HG03521 (cell line): ENCODE measurements at regions not wholly inside any gene's neighbourhood (a gene's known extent, or its start where the extent isn't known, plus 50 kb on each side); places are given as distances from the start of the nearest gene placed in this dataset.

ENCODE experiments used
- ATAC-seq: cut with Tn5 transposase; IDR thresholded peaks from one replicate; pipeline ENCODE4 v1.9.1; 2021; ENCODE audit warnings: mild to moderate bottlenecking, moderate library complexity; ENCODE audit not compliant: unreplicated experiment

DNA sequence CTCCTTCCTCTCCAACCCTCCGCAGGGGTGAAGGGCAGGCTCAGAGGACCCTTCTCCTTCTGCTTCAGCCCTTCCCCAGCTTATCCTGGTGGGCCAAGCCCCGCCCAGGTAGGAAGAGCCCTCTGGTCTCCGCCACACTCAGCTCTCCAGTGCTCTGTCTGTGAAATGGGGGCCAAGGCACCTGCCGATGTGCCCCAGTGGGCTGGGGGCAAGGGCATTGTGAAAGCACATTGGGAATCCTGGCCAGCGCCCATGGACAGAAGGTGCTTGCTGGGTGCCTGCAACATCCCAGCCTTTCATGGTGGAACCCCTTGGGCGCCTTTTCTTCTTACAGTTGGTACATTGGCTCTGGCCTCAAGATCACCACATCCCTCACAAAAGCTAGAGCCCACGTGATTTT, 150.8 kb downstream of the INHBB start:
- no peak for ATAC-seq

GRCh38 chr2:120497261-120497977, 151.5 kb downstream of the INHBB start:
- ATAC-seq = no peak

- no peak for ATAC-seq
Observed at GRCh38 chr2:120498121-120498520, 152.2 kb downstream of the INHBB start.

GRCh38 chr2:120498576-120499394, 152.8 kb downstream of the INHBB start:
- no peak for ATAC-seq

DNA sequence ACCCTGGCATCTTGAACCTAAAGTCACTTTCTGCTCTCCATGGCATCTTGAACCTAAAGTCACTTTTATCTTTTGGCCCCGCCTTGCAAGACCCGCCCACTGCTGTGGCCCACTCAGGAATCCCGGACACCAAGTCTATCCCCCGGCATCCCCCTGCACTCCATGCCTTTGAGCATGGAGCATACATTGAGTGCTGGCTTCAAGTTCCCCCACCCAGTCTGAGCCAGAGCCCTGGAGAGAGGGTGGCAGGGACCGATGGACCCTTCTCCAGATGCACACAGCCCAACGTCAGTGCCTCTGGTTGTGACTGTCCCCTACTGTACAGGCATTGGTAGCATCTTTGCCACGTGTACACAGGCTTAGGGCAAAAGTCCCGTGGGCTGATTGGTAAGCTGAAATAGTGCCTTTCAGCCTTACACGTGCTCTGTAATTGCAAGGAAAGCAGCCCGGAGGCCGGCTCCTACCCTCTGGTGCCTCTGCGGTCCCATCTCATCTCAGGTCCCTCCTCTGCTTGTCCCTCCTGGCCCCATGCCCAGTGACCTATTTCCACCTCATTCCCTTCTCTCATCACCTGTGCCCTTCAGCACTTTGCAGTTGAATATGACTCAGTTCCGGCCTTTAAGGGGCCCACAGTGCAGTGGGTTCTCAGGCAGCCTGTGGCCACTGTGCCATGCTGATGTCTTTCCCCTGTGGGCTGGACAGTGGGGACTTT, 154.0 kb downstream of the INHBB start:
- no peak for ATAC-seq

GRCh38 chr2:120501591-120501990, 155.7 kb downstream of the INHBB start:
- ATAC-seq = no peak

DNA sequence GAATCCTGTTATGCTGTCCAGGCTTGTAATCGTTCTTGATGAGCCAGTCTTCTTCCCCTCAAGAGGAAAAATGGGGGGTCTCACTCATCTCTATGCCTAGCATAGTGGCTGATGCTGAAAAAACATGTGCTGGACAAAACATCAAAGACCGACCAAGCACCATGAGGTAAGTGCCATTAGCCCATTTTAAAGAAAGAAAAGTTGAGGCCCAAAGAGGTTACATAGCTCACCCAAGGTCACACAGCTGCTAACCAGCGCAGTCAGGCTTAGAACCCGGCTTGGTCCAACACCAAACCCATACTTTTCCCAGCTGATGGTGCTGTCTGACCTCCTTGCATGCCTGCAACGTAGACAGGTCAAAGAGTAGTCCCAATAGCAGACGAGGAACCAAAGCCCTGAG, 156.4 kb downstream of the INHBB start:
- no peak for ATAC-seq

DNA sequence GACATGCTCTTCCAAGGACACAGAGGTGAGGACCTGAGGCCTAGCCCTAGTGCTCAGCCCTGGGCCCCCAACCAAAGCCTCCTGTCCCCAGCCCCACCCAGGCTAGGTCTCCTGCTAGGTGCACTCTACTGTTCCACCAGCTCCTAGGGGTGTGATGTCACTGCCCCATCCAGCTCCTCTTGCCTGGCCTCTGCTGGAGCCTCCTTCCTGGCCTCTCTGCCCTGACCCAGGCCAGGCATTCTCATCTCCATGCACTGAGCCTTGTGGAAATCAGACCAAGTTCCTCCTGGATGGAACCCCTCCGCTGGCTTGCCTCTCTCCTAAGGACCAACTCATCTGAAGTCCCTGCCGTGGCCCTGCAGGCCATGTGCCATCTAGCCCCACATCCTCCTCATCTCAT, 156.8 kb downstream of the INHBB start:
- ATAC-seq = no peak

DNA sequence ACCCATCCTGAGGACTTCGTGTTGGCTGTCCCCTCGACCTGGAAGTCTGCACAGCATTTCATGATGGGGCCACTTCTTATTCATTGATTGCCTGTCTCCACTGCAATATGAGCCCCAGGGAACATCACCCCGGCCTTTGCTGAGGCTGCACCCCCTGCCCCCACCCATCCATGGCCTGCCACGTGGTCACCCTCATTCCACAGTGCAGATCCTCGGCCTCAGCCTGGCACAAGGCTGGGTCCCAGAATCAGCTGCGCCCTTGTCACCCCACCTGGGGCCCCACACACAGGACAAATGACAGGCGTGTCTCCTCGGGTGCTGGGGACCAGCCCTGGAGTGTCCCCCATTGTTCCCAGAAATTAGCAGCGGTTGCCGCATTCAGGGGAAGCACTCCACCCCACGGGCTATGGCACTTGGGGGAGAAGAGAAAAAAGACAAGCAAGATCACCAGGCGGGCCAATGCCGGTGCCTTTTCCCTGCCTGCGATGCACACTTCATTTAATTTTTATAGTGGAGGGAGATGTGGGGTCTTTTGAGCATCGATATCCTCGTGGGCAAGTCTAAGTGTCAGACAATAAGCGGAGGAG, 157.4 kb downstream of the INHBB start:
- no peak for ATAC-seq

- no peak for ATAC-seq
Observed at GRCh38 chr2:120503793-120504571, 158.0 kb downstream of the INHBB start.

GRCh38 chr2:120504936-120505705, 159.2 kb downstream of the INHBB start:
- ATAC-seq = no peak

GRCh38 chr2:120508567-120509041, 162.7 kb downstream of the INHBB start:
- no peak for ATAC-seq

DNA sequence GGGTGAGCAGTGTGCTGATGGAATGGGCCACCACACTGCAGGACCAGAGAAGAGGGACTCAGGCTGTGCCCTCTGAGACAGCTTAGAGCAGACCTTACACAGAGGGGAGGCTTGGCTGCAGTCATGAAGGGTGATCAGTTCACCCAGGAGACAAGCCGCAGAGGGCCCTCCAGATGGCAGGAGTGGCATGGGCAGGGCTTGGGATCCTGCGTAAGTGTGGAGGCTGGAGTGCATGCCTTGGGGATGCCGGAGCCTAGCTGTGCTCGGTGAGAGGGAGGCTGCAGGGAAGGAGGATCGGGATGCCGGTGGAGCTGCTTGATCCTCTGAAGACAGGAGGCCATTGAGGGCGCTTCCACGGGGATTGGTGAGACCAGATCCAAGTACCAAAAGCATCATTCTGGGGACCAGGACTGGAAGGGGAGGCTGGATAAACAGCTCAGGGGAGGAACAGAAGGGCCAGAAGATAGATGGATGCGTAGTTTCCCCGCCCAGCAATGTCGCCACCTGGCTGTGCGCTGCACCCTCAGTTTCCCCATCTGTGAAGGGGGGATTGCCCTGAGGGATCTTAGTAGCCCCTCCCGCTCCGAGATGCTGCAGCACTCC, 163.4 kb downstream of the INHBB start:
- ATAC-seq = no peak

DNA sequence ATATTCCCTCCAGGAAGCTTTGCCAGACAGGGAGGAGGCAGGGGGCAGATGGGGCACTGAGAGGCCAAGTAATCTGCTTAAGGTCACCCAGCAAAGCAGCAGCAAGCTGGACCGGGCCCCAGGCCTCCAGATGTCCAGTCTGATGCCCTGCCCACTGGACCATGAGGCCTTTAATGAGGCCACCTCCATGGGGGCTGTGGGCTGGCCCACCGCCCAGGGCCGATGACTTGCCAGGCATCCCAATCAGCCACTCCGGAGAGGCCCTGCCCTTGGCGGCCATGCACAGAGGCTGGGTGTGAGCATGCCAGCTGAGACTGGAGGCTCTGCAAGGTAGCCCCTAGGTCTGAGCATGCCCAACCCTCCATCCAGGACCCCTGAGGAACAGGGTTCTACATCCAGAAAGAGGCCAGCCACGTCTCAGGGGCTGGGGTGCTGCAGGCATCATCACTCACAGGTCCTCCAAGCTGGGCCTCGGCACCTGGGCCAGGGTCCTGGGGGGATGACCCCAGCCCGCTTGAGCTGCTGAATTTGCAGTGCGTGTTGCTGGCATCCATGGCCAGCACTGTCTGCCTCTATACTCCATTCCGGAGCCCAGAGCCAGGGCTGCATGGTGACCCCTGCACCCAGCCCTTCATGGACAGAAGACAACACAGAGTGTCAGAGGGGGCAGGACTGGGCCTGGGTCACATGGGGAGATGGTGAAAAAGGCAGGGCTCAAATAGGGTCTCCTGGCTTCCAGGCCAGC, 164.2 kb downstream of the INHBB start:
- no peak for ATAC-seq

- no peak for ATAC-seq
Observed at GRCh38 chr2:120510751-120511395, 164.9 kb downstream of the INHBB start.

GRCh38 chr2:120511536-120511935, 165.6 kb downstream of the INHBB start:
- ATAC-seq = no peak

DNA sequence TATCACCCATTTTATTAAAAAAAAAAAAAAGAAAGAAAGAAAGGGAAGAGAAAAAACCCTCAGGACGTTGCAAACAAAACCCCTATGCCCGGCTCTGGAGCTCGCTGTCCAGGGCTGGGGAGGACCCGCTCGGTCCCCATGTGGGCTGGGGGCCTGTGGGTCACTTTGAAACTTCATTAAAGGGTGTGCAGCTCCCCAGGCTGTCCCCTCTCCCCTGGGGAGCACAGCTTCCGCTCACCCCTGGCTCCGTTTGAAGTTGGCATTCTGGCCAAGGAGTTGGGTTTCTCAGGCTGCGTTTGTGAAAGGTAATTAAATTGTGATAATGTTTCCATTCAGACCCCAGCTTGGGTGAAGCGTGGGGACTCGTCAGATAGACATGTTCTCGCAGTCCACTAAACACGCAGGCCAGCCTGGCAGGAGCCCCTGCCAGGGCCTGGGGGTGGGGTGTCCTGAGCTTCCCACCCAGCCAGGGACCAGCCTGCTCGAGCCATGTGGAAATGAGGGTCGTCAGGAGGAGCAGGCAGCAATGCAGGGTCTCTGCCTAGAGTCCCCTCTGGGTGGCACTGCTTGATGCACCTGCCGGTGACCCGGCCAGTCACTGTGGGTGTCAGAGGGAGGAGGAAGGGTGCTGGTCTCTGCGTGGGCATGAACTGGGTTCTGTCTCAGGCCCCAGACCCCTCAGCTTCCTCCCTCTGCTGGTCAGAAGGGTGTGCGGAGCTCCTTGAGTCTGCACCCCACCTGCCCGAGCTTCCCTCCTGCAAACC, 166.2 kb downstream of the INHBB start:
- no peak for ATAC-seq
